ENCODE measurements at regions not wholly inside any gene's neighbourhood (a gene's known extent, or its start where the extent isn't known, plus 50 kb on each side); places are given as distances from the start of the nearest gene placed in this dataset.

DNA sequence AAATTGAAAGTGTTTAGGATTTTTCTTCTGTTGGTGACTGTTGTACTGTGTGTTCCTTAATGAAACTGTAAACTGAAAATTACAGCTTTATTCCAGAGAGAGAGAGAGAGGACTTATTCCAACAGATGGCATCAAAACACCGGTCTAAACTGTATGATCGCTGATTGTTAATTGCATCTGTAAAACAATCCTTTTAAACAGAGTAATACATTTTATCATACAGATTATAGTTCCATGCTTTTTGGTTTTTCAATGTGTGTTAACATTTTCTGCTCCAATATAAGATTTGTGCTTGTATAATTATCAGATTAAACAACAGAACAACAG lies 289.7 kb upstream of the DNAJC19 start:
- H3K27ac ChIP-seq: no peak overlapping the region
- no peak overlapping the region for H3K4me3 ChIP-seq (ENCODE audit: low read depth, low read length)
- TF ChIP-seq, protein P1, sequence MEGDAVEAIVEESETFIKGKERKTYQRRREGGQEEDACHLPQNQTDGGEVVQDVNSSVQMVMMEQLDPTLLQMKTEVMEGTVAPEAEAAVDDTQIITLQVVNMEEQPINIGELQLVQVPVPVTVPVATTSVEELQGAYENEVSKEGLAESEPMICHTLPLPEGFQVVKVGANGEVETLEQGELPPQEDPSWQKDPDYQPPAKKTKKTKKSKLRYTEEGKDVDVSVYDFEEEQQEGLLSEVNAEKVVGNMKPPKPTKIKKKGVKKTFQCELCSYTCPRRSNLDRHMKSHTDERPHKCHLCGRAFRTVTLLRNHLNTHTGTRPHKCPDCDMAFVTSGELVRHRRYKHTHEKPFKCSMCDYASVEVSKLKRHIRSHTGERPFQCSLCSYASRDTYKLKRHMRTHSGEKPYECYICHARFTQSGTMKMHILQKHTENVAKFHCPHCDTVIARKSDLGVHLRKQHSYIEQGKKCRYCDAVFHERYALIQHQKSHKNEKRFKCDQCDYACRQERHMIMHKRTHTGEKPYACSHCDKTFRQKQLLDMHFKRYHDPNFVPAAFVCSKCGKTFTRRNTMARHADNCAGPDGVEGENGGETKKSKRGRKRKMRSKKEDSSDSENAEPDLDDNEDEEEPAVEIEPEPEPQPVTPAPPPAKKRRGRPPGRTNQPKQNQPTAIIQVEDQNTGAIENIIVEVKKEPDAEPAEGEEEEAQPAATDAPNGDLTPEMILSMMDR (IDR thresholded peaks at IDR 0.05; ENCODE audit: low read depth, low read length): 0 out of 2 replicates have a peak, but pooled peaks have one; percentile 7
- H3K27me3 ChIP-seq (ENCODE audit: insufficient read depth, low read depth, severe bottlenecking): no peaks in the 10 kb centered on the region
- DNase-seq: no peak
- no peaks in the 10 kb centered on the region for H3K9me3 ChIP-seq (ENCODE audit: severe bottlenecking)
- no peaks in the 10 kb centered on the region for H3K36me3 ChIP-seq

DNA sequence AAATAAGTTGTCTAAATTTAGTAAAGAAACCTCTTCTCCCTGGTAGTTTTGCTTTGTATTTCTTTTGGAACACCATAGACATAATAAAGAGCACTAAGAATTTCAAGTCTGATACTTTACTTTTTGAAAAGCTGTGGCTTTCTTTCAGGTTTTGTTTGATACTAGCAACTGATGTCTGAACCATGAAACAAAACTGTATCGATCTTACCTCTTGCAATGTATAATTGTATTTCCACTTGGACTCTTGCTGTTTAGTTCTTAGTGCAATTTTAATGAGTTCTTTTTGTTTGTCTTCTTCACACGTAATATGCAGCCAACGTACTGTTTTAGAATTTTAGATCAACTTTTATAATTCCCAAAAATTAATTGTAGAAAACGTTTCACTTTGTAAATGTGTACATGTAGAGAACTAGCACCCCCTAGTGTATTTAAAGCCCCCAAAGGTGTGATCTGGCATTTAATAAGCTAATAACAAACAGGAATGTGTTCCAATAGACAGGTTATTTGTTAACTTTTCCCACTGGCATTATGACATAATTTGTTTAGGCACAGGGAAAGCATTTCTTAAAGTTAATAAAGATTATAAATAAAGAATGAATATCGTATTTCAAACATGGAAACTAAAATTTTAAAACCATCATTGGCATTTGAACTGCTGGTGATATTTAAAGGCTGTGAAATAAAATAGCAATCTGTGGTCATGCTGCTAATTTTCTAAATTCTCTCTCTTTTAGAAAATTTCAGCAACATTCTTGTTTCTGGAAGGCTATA lies 289.1 kb upstream of the DNAJC19 start:
- Histone ChIP-seq H3K27me3 (ENCODE audit: insufficient read depth, low read depth, severe bottlenecking) (no peaks in the 10 kb centered on the region), H3K36me3 (no peaks in the 10 kb centered on the region), H3K27ac (no peak overlapping the region), H3K9me3 (ENCODE audit: severe bottlenecking) (no peaks in the 10 kb centered on the region), H3K4me3 (ENCODE audit: low read depth, low read length) (no peak overlapping the region)
- TF ChIP-seq, protein P1 (IDR thresholded peaks at IDR 0.05; ENCODE audit: low read depth, low read length): no peak
- DNase-seq: no peak

DNA sequence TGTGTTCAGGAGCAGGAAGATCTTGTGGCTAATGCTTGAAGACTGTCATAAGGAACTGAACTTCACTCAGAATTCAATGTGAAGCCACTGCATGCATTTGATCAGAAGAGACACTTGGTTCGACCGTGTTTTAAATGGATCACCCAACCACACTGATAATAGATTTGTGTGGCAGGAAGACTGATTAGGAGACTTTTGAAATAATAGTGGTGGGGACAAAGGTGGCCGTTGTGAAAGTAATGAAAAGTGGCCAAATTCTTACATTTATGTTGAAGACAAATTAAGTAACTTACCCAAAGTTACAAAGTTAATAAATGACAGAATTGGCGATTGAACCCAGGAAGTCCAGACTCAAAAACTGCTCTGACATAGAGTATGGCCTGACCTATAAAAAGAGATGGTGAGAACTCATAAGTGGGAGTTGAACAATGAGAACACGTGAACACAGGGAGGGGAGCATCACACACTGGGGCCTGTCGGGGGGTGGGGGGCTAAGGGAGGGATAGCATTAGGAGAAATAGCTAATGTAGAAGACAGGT lies 286.9 kb upstream of the DNAJC19 start:
- Histone ChIP-seq H3K9me3 (ENCODE audit: severe bottlenecking) (no peaks in the 10 kb centered on the region), H3K27ac (no peak overlapping the region), H3K36me3 (no peaks in the 10 kb centered on the region), H3K4me3 (ENCODE audit: low read depth, low read length) (no peak overlapping the region), H3K27me3 (ENCODE audit: insufficient read depth, low read depth, severe bottlenecking) (no peaks in the 10 kb centered on the region)
- DNase-seq: no peak
- TF ChIP-seq, protein P1 (IDR thresholded peaks at IDR 0.05; ENCODE audit: low read depth, low read length): no peak

DNA sequence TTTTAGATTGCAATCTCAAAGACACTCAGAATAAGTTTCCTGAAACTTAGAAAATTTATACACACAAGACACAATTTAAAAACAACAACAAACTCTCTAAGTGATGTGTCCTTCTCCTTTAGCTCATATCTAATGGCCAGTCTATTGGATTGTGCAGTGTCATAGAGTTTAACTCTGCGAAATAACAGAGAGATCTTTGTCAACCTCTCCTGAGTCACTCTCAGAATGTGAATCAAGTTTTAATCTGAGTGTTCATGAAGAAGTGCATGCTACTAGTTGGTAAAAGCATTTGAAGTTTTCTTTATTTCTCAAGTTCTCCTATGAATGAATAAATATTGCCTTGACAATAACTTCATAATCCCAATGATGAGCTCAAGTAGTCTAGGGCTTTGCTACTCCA lies 284.5 kb upstream of the DNAJC19 start:
- DNase-seq: no peak
- Histone ChIP-seq H3K27ac (no peak overlapping the region), H3K36me3 (no peaks in the 10 kb centered on the region), H3K9me3 (ENCODE audit: severe bottlenecking) (no peaks in the 10 kb centered on the region), H3K27me3 (ENCODE audit: insufficient read depth, low read depth, severe bottlenecking) (no peaks in the 10 kb centered on the region), H3K4me3 (ENCODE audit: low read depth, low read length) (no peak overlapping the region)
- TF ChIP-seq, protein P1 (IDR thresholded peaks at IDR 0.05; ENCODE audit: low read depth, low read length): no peak

DNA sequence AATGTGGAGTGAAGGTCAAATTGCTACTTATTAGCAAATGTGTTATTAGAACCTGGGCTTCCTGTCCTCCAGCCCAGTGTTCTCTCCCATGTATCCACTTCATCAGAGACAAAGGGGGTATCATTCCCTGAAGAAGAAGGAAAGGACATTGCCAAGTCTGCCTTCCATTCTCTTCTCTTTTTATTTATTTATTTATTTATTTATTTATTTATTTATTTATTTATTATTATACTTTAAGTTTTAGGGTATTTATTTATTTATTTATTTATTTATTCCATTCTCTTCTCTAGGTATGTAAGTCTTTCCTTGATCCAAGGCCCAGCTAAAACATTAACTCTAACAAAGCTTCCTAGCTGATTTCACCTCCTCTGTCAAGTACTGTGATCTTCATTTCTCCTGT lies 277.8 kb upstream of the DNAJC19 start:
- Histone ChIP-seq H3K36me3 (no peaks in the 10 kb centered on the region), H3K4me3 (ENCODE audit: low read depth, low read length) (no peak overlapping the region), H3K27ac (no peak overlapping the region), H3K27me3 (ENCODE audit: insufficient read depth, low read depth, severe bottlenecking) (no peaks in the 10 kb centered on the region), H3K9me3 (ENCODE audit: severe bottlenecking) (no peaks in the 10 kb centered on the region)
- TF ChIP-seq, protein P1 (IDR thresholded peaks at IDR 0.05; ENCODE audit: low read depth, low read length): no peak
- DNase-seq: no peak
